Stomach (tissue), 4 donors: ENCODE measurements at regions not wholly inside any gene's neighbourhood (a gene's known extent, or its start where the extent isn't known, plus 50 kb on each side); places are given as distances from the start of the nearest gene placed in this dataset.

ENCODE experiments used
- EP300 ChIP-seq: sonication (generic); formaldehyde crosslinking; IDR thresholded peaks from one replicate; pipeline ENCODE4 v1.6.1; 2017; ENCODE audit warnings: antibody characterized with exemption
- POLR2A ChIP-seq, 4 donors: fragments of 450-650 bp; IDR thresholded peaks; one replicate each; pipeline ENCODE4 v1.6.1; 2016; ENCODE audit warnings: antibody characterized with exemption in 4 of 4, control low read depth in 2 of 4, mild to moderate bottlenecking in 1 of 4, moderate library complexity in 1 of 4
- POLR2AphosphoS5 ChIP-seq, 3 donors: sonication (generic); formaldehyde crosslinking; IDR thresholded peaks; one replicate each; pipeline ENCODE4 v1.6.1; 2016; ENCODE audit warnings: antibody characterized with exemption in 3 of 3
- TF ChIP-seq, protein P1 (sequence below), 7 experiments: fragments of 450-650 bp in 4 of 7; fragments of 200-600 bp in 3 of 7; sonication (generic) in 3 of 7; IDR thresholded peaks; one replicate each; pipeline ENCODE4 v1.5.1; 2016 to 2019; ENCODE audit warnings: antibody characterized with exemption in 7 of 7, control low read depth in 2 of 7, mild to moderate bottlenecking in 1 of 7

DNA sequence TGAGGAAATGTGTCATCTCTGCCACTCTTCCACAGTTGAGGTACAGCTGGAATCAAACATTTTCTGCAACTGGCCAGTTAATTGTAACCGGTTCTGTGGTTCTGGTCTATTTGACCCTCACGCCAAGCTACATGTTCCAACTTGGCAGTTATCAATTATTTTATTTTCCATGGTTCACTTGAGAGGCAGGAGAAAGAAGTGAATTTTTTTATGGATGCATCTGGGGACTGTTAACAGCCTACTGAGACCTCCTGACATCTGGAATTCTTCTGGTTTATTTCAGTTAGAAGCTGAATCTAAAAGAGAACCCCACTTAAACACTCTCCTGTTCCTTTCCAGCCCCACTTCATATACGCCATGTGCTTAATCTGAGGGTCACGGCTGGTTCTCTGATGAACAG lies 372.3 kb downstream of the DNAH5 start:
- no peak for TF ChIP-seq POLR2A (IDR thresholded peaks at IDR 0.05)
- TF ChIP-seq EP300, result no peak
- TF ChIP-seq POLR2AphosphoS5 (IDR thresholded peaks at IDR 0.05), result no peak
- TF ChIP-seq, protein P1, sequence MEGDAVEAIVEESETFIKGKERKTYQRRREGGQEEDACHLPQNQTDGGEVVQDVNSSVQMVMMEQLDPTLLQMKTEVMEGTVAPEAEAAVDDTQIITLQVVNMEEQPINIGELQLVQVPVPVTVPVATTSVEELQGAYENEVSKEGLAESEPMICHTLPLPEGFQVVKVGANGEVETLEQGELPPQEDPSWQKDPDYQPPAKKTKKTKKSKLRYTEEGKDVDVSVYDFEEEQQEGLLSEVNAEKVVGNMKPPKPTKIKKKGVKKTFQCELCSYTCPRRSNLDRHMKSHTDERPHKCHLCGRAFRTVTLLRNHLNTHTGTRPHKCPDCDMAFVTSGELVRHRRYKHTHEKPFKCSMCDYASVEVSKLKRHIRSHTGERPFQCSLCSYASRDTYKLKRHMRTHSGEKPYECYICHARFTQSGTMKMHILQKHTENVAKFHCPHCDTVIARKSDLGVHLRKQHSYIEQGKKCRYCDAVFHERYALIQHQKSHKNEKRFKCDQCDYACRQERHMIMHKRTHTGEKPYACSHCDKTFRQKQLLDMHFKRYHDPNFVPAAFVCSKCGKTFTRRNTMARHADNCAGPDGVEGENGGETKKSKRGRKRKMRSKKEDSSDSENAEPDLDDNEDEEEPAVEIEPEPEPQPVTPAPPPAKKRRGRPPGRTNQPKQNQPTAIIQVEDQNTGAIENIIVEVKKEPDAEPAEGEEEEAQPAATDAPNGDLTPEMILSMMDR (IDR thresholded peaks at IDR 0.05), result no peak
